ENCODE measurements at regions not wholly inside any gene's neighbourhood (a gene's known extent, or its start where the extent isn't known, plus 50 kb on each side); places are given as distances from the start of the nearest gene placed in this dataset.

DNA sequence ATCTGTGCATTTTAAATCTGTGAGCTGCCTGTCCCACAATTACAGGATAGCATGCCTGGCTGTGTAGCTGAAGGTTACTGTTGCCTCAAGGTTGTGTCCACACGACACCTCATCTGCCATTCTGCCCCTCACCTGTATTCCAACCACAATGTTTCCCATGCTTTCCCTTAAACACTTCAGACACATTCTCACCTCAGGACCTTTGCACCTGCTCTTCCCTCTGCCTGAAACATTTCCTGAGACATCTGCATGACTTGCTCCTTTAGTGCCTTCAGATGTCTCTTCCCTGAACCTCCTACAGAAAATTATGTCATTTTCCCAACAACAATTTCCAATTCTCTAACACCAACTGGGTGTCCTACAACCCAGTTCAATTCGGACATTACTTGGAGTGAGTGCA, 120.4 kb downstream of the ZNF608 start:
- intact Hi-C loops (cut with DNase I; ENCODE audit: low total_unique reads): no loop called here
- 93 to 100% methylated on average over 2 of the region's 2 CpGs for WGBS, 2 donors
- H3K4me3 ChIP-seq (ENCODE audit: low read depth, poor library complexity, severe bottlenecking): no peak overlapping the region
- no peak for DNase-seq (ENCODE audit: low spot score in 2 of 2)
- TF ChIP-seq, protein P1, sequence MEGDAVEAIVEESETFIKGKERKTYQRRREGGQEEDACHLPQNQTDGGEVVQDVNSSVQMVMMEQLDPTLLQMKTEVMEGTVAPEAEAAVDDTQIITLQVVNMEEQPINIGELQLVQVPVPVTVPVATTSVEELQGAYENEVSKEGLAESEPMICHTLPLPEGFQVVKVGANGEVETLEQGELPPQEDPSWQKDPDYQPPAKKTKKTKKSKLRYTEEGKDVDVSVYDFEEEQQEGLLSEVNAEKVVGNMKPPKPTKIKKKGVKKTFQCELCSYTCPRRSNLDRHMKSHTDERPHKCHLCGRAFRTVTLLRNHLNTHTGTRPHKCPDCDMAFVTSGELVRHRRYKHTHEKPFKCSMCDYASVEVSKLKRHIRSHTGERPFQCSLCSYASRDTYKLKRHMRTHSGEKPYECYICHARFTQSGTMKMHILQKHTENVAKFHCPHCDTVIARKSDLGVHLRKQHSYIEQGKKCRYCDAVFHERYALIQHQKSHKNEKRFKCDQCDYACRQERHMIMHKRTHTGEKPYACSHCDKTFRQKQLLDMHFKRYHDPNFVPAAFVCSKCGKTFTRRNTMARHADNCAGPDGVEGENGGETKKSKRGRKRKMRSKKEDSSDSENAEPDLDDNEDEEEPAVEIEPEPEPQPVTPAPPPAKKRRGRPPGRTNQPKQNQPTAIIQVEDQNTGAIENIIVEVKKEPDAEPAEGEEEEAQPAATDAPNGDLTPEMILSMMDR (IDR thresholded peaks at IDR 0.05): no peak
- no peak for TF ChIP-seq POLR2A (IDR thresholded peaks at IDR 0.05)

DNA sequence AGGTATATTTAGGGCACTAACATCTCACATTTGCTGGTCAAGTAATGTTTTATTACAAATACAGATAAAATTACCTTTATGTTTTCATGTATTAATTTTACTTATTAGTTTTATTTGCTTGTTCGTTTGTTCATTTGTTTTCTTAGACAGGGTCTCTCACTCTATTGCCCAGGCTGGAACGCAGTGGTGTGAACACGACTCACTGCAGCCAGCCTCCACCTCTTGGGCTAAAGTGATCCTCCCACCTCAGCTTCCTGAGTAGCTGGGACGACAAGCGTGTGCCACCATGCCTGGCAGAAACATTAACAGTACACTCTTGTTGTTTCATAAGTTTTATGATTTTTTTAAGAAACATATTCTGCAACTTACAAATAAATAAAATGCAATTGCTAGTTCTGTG, 123.2 kb downstream of the ZNF608 start:
- WGBS, 2 donors: 73 to 83% methylated on average over 5 of the region's 5 CpGs
- DNase-seq (ENCODE audit: low spot score in 2 of 2): no peak
- no peak overlapping the region for H3K4me3 ChIP-seq (ENCODE audit: low read depth, poor library complexity, severe bottlenecking)
- intact Hi-C loops (cut with DNase I; ENCODE audit: low total_unique reads): no loop called here
- TF ChIP-seq, protein P1 (IDR thresholded peaks at IDR 0.05): no peak
- TF ChIP-seq POLR2A (IDR thresholded peaks at IDR 0.05): no peak

DNA sequence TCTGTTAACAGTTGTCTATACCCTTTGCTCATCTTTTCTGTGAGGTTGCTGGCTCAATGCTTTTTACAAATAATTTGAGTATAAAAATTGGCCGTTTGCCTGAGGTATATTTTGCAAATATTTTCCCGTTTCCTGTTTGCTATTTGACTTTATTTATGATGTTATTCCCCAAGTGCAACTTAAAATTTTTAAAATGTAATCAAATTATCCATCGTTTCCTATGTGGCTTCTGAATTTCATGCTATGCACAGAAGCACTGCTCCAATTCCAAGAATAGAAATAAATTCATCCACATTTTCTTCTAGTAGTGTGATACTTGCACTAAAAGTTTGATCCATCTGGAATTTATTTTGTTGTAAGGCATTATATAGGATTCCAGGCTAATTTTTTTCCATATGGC, 123.6 kb downstream of the ZNF608 start:
- no peak for TF ChIP-seq POLR2A (IDR thresholded peaks at IDR 0.05)
- TF ChIP-seq, protein P1 (IDR thresholded peaks at IDR 0.05): no peak
- no peak overlapping the region for H3K4me3 ChIP-seq (ENCODE audit: low read depth, poor library complexity, severe bottlenecking)
- intact Hi-C loops (cut with DNase I; ENCODE audit: low total_unique reads): no loop called here
- WGBS, 2 donors: 46 to 60% methylated on average over 3 of the region's 3 CpGs
- no peak for DNase-seq (ENCODE audit: low spot score in 2 of 2)

DNA sequence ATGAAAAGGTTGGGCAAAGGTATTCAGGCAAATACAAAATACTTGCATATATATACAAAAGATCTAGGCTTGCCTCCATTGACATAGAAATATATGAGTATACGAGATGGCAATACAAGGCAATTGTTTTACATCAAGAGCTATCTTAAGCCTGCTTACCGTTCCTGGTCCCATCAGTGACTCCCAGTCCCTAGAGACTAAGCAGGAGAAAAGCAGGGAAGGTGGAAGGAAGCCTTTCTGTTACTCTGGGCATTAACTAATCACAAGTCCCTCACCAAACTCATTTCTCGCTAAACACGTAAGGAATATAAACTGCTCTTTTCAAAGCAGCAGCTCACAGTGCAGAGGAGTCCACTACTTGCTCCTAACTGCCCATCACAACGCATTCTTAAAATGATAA, 125.2 kb downstream of the ZNF608 start:
- H3K4me3 ChIP-seq (ENCODE audit: low read depth, poor library complexity, severe bottlenecking): no peak overlapping the region
- intact Hi-C loops (cut with DNase I; ENCODE audit: low total_unique reads): no loop called here
- 82 to 83% methylated on average over 5 of the region's 5 CpGs for WGBS, 2 donors
- no peak for DNase-seq (ENCODE audit: low spot score in 2 of 2)
- TF ChIP-seq, protein P1 (IDR thresholded peaks at IDR 0.05): no peak
- no peak for TF ChIP-seq POLR2A (IDR thresholded peaks at IDR 0.05)

DNA sequence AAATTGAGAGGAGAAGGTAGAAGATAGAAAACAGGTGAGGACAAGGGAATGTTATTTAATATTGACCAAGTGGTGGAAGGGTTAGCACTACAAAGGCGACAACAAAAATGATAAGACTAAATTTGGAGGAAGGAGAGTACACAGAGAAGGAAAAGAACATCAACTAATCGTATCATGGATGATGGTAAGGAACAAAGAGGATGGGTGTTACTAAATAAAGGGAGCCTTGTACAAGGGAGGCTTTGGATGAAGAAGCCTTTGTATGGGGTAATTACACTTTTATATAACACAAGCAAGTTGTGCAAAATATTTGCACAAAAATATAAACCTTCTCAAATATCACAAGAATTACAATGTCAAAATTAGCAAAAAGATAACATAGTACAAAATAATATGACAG, 125.7 kb downstream of the ZNF608 start:
- WGBS, 2 donors: 93 to 95% methylated on average over 2 of the region's 2 CpGs
- no peak for DNase-seq (ENCODE audit: low spot score in 2 of 2)
- intact Hi-C loops (cut with DNase I; ENCODE audit: low total_unique reads): no loop called here
- H3K4me3 ChIP-seq (ENCODE audit: low read depth, poor library complexity, severe bottlenecking): no peak overlapping the region
- TF ChIP-seq, protein P1 (IDR thresholded peaks at IDR 0.05): no peak
- TF ChIP-seq POLR2A (IDR thresholded peaks at IDR 0.05): no peak

DNA sequence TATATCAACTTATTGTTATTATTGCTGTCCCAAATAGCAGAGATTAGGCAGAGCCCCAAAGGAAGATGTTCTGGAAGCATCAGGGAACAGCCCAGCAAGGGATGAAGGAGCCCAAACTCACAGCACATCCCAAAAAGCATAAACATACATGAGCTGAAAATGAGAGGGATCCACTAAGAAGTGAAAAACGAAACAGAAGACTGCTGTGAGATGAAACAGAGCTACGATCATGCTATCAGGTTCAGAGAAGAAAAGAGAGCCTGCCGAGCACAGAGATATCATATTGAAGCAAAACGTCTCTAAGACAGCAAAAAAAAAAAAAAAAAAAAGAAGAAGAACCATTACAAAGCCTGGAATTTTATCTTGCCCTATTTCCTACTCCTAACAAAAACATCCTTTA, 127.3 kb downstream of the ZNF608 start:
- TF ChIP-seq POLR2A (IDR thresholded peaks at IDR 0.05): no peak
- TF ChIP-seq, protein P1 (IDR thresholded peaks at IDR 0.05): no peak
- intact Hi-C loops (cut with DNase I; ENCODE audit: low total_unique reads): no loop called here
- WGBS, 2 donors: 86 to 88% methylated on average over 4 of the region's 4 CpGs
- no peak for DNase-seq (ENCODE audit: low spot score in 2 of 2)
- H3K4me3 ChIP-seq (ENCODE audit: low read depth, poor library complexity, severe bottlenecking): no peak overlapping the region

Measured in lower leg skin (tissue), 4 donors.